ENCODE measurements at regions not wholly inside any gene's neighbourhood (a gene's known extent, or its start where the extent isn't known, plus 50 kb on each side); places are given as distances from the start of the nearest gene placed in this dataset.

GRCh38 chr4:151990201-151990600, 229.4 kb upstream of the GATB start:
- no peak overlapping the region for H2AFZ ChIP-seq (ENCODE audit: control insufficient read depth, low read depth, low read length)
- no peak for FAIRE-seq
- no peaks in the 10 kb centered on the region for H3K4me1 ChIP-seq (ENCODE audit: control insufficient read depth, insufficient read depth, low read length)
- H3K4me3 ChIP-seq = no peak overlapping the region
- H3K27me3 ChIP-seq (replicated peaks in 1 of 2; ENCODE audit: control insufficient read depth in 2 of 2, insufficient read depth in 2 of 2, low read length in 1 of 2) = no peaks in the 10 kb centered on the region
- H3K9me3 ChIP-seq (replicated peaks; ENCODE audit: control insufficient read depth, insufficient read depth, low read length) = no peaks in the 10 kb centered on the region
- BruUV-seq (replicated peaks) = no TSS peak
- TF ChIP-seq USF2 (IDR thresholded peaks at IDR 0.05; ENCODE audit: borderline replicate concordance, low read depth, low read length) = no peak
- TF ChIP-seq KLF5 (IDR thresholded peaks at IDR 0.05; ENCODE audit: partially characterized antibody) = no peak
- no peak for TF ChIP-seq ZNF217 (IDR thresholded peaks at IDR 0.05)
- TF ChIP-seq BACH1 (IDR thresholded peaks at IDR 0.05; ENCODE audit: borderline replicate concordance) = no peak
- no peak for TF ChIP-seq CREB1 (IDR thresholded peaks at IDR 0.05; ENCODE audit: low read depth)
- no peak for TF ChIP-seq HDAC2 (IDR thresholded peaks at IDR 0.05)
- no peak for TF ChIP-seq RUNX3 (IDR thresholded peaks at IDR 0.05; ENCODE audit: low read length)
- TF ChIP-seq NFYA (IDR thresholded peaks at IDR 0.05; ENCODE audit: borderline replicate concordance, low read depth, low read length) = no peak
- TF ChIP-seq YY1 (IDR thresholded peaks at IDR 0.05; ENCODE audit: low read depth, low read length) = no peak
- TF ChIP-seq RELB (IDR thresholded peaks at IDR 0.05; ENCODE audit: low read depth) = no peak
- TF ChIP-seq LARP7 (IDR thresholded peaks at IDR 0.05) = no peak
- TF ChIP-seq SRF (IDR thresholded peaks at IDR 0.05; ENCODE audit: low read depth in 2 of 2, low read length in 2 of 2) = no peak
- TF ChIP-seq NRF1 (conservative IDR thresholded peaks at IDR 0.05; ENCODE audit: low read depth, low read length) = no peak
- TF ChIP-seq NR2F1 (conservative IDR thresholded peaks at IDR 0.05) = no peak
- TF ChIP-seq USF1 (IDR thresholded peaks at IDR 0.05; ENCODE audit: borderline replicate concordance, extremely low read length, insufficient read depth, low read depth, low read length) = no peak
- TF ChIP-seq SREBF2 (IDR thresholded peaks at IDR 0.05; ENCODE audit: low read length) = no peak
- TF ChIP-seq CBX5 (IDR thresholded peaks at IDR 0.05; ENCODE audit: low read depth) = no peak
- TF ChIP-seq MAX (IDR thresholded peaks at IDR 0.05; ENCODE audit: low read depth, low read length) = no peak
- no peak for ATAC-seq
- ChIA-PET SMC1A (ENCODE audit: uncharacterized antibody, unreplicated experiment) (interaction anchor here (0.6 to 1.5 kb wide), 2 partner anchors 215 to 298 kb away, joined by 3 read pairs; no protein-coding TSS in a partner anchor), RAD21 (ENCODE audit: unreplicated experiment) (no interaction called here), CTCF (interaction anchor here (0.7 kb wide), 1 partner anchor 743 kb away, joined by 4 read pairs; no protein-coding TSS in a partner anchor), POLR2A (no interaction called here)
- H3K4me2 ChIP-seq (ENCODE audit: control insufficient read depth, insufficient read depth) = no peak overlapping the region
- 39% methylated on average over 4 of the region's 4 CpGs for WGBS (ENCODE audit: insufficient coverage, insufficient replicate concordance, low lambda C conversion rate, missing lambda C conversion rate)
- no peak for DNase-seq (ENCODE audit: low read depth, low spot score)
- no peak overlapping the region for H3K27ac ChIP-seq (ENCODE audit: control insufficient read depth, insufficient read depth)
- H3K9ac ChIP-seq (ENCODE audit: control insufficient read depth, insufficient read depth, low read length) = no peak overlapping the region
- intact Hi-C loops (cut with micrococcal nuclease; ENCODE audit: unreplicated experiment) = no loop called here
- in situ Hi-C loops (cut with MboI) = no loop called here
- no peaks in the 10 kb centered on the region for H4K20me1 ChIP-seq (ENCODE audit: control insufficient read depth, insufficient read depth)
- H3K36me3 ChIP-seq (ENCODE audit: control insufficient read depth in 2 of 2, insufficient read depth in 2 of 2, low read length in 1 of 2) = no peaks in the 10 kb centered on the region
- H3K79me2 ChIP-seq (ENCODE audit: control insufficient read depth, insufficient read depth, low read length) = no peaks in the 10 kb centered on the region

Measured in GM12878 (cell line).